GM19397 (cell line): ENCODE measurements at regions not wholly inside any gene's neighbourhood (a gene's known extent, or its start where the extent isn't known, plus 50 kb on each side); places are given as distances from the start of the nearest gene placed in this dataset.

Experiments used
- ATAC-seq: cut with Tn5 transposase; IDR thresholded peaks from one replicate; pipeline ENCODE4 v1.9.1; 2021; ENCODE audit warnings: mild to moderate bottlenecking, moderate library complexity; ENCODE audit not compliant: unreplicated experiment

DNA sequence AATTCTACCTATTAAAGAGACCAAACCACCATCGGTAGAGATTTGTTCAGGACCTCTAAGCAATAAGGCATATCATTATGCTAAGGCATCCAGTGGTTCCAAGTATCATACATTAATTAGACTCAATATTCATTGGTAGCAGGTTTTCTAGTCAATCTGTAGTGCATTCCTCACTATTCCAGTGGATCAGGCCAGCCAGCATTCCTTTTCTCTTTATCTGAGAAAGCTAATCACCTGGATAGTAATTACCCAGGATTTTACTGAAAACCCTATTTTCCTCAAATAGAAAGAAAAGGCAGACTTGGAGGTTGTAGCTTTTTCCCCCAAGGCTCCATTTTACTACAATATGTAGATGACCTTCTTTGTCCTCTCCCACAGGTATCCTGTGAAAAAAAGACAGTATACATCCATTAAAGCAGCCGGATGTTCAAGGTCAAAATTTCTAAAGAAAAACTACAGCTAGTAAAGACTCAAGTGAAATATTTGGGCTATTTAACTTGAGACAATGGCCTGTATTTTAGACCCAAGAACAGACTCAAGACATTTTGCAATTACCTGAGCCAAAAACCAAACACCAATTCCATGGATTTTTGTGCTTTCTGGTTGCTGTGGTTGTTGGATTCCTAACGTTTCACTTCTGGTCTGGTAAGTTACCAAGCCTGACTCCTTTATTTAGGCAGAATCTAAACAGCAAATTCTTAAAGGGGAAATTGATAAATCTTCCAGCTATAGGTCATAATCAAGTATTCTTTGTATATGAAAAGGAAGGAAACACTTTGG lies 149.1 kb upstream of the MOCS1 start:
- ATAC-seq, result no peak

DNA sequence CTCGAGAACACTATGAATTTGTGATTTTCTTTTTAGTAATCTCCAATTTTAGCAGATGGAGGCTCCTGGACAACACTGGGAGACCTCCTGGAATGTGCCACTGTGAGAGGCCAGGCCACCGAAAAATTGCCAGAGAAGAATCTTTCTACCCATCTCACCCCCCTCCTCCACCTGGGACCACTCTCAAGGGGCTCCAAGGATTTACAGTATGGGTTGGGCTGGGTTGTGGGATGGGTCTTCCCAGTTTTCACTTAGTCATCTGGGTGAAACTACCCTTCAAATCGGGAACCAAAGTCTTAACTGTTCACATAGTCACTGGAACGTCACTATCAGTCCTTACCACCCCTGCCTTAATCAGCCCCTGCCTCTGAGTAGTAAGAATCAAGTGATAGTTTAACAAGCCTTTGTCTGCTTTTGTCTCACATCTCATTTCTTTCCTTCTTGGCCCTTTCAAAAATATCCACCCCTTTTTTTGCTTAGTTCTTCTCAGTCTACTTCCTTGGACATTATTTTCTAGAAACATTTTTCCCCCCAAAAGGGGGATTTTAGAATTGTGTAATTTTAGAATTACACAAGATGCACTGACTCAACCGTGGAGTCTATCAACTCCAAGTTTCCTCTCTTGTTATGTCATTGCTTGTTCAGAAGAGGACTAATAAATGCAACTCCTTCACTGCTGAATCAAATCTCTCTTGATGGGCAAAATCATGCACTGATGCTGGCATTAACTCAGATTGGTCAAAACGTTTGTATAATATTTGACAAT lies 148.2 kb upstream of the MOCS1 start:
- no peak for ATAC-seq

DNA sequence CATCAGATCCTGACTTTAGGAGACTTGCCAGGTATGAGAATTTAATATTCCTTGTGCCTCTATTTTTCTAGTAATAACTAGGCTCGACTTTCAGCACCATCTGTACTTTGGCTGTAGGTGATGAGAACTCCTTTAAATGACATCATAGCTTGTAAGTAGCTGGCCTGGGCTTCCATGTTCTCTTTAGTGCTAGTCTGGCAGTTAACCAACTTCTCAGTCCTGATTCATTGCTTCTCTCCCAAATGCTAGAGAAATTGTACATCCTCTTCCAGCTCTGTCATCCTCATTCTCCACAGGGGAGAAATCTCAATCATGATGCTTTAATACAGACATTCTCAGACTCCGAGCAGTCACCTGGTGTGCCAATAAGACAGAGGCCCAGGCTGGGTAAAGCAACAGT lies 143.5 kb upstream of the MOCS1 start:
- no peak for ATAC-seq

DNA sequence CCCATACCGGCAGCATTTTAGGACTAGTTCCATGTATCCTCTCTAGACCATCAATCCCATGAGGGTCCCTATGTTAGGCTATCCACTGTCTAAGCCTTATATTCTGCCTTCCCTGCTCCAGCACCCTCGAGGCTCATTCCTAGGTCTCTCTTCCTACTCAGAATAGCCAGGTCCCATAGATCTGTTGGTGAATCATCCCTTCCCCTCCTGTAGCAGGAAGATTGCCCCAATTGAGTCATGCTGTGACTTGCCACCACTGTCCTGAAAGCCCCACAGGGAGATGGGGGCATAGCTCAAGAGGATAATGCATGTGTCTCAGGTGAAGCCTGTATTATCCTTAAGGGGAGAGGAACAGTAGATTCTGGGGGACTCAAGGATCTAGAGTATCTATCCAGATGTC lies 143.1 kb upstream of the MOCS1 start:
- ATAC-seq, result no peak

DNA sequence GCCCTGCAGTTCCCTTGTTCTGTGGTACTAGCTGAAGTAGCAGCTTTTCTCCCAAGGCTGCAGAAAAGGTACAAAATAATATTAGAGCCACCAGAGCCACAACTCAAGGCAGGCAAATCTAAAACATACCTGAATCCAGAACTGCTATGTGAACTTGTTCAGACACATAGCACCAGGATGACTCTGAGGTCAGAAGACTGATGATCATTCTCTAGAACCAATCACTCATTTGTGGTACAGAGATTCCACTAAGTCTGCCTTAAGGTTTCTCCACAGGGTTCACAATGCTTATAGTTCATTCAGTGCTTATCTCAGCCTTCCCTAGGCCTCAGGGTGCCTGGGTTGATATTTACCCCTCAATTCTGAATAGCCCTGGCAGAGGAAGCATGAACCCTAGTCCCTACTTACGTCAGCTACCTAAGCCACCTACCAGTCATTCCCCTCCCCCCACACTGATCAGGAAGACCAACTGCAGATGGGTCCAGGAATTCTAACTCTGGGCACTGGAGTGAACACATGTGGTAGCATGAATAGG lies 140.9 kb upstream of the MOCS1 start:
- ATAC-seq, result no peak

DNA sequence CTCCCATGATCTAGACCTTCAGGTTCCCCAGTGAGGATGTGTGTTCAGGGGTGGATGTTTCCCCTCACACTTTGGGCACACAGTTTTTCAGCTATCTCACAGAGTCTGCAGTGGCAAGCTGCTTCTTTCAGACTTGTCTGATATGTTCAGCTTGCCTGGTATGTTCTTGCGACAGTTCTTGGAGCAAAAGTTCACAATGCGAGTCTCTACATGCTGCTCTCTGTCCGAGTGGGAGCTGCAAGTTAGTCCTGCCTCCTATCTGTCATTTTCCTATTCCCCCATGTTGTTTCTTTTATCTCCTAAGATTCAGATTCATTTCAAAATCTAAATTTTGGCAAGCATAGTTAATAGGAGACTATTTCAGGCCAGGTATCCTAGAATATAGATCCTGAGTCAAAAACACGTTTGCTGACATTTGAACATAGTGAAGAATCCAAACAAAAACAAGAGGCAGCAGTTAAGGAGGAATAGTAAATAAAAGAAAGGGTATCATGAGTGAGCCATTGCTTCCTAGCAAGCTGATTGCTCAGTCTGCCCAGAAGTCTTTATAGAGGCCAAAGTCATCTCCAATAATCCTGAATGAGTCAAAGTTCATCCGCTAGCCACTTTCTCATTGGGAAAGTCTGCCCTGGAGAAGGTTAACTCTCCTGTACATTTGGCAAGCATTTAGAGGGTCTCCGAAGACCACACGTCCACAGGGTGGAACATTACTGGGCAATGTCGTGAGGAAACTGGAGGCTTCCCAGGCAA lies 140.2 kb upstream of the MOCS1 start:
- ATAC-seq, result no peak

DNA sequence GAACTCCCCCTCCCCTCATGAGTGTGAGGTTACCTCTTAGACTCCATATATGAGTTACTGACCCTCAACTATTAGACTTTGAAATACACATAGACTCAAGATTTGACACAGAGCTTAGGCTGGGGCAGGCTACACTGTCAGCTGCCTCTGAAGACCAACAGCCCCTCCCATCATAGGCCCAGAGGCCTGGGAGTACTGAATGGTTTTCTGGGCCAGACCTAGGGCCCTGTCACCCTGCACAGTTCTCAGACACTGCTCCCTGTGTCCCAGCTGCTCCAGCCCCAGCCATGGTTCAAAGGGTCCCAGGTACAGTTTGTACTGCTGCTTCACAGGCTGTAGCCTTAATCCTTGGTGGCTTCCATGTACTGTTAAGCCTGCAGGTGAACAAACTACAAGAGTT lies 132.1 kb upstream of the MOCS1 start:
- ATAC-seq, result no peak

DNA sequence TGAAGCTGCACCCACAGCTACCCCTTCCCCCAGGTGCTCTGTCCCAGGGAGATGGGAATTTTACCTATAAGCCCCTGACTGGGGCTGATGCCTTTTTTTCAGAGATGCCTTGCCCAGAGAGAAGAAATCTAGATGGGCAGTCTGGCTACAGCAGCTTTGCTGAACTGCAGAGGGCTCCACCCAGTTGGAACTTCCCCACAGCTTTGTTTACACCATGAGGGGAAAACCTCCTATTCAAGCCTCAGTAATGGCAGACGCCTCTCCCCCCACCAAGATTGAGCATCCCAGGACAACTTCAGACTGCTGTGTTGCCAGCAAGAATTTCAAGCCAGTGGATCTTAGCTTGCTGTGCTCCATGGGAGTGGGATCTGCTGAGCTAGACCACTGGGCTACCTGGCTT lies 122.6 kb upstream of the MOCS1 start:
- ATAC-seq, result no peak

DNA sequence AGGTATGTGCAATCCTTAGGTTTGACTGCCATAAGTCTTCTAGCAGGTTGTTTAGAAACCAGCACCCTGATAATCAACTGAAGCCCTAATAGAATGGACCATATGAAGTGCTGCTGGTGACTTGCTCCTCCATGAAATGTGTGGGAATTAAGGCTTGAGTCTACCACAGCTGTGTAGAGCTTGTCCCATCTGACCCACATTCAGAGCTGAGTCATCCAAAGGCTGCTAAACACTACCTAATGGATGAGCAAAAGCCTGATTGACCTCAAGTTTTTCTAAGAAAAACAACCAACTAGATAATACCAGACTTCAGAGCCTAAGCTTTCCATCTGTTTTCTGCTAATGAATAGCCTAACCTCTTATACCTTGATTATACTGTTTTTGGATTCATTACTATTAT lies 120.3 kb upstream of the MOCS1 start:
- no peak for ATAC-seq

DNA sequence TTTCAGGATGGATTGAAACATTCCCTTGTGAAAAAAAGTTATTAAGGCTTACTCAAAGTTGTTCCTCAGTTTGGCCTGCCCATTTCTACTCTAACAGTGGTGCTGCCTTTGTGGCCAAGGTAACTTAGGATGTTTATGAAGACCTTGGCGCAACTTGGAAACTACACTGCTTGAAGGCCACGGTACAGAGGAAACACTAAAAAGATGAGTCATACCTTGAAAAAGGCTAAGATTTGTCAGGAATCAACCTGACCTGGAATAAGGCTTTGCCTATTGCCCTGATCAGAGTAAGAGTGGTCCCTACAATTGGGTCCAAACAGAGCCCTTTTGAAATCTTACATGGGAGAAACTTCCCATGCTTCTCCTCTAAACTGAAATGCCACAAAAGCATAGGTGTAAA lies 119.9 kb upstream of the MOCS1 start:
- ATAC-seq, result no peak

DNA sequence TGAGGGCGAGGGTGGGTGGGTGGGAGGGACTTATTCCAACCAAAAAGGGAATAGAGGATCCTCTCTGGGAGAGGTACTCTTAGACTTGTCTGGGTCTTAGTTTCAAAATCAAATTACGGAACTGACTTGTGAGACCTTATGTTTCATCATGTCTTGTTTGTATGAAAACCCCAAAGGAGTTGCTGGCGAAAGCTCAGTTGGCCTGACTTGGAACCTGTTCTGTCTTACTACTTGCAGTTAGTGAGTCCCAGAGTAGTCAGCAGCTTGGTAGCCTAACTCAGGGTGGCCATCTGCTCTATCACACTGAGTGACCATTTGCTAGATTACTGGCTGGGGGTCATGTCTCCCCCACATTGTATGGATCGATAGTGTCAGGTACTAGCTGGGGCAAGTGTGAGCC lies 114.9 kb upstream of the MOCS1 start:
- ATAC-seq, result no peak

DNA sequence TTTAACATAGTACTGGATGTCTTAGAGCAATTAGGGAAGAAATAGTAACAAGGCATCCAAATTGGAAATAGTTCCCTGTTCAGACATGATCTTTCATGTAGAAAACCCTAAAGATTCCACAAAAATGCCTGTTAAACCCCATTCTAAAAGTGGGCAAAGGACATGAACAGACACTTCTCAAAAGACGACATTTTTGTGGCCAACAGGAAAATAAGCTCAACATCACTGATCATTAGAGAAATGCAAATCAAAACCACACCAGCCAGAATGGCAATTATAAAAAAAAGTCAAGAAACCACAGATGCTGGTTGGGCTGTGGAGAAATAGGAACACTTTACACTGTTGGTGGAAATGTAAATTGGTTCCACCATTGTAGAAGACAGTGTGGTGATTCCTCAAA lies 109.9 kb upstream of the MOCS1 start:
- ATAC-seq, result no peak

DNA sequence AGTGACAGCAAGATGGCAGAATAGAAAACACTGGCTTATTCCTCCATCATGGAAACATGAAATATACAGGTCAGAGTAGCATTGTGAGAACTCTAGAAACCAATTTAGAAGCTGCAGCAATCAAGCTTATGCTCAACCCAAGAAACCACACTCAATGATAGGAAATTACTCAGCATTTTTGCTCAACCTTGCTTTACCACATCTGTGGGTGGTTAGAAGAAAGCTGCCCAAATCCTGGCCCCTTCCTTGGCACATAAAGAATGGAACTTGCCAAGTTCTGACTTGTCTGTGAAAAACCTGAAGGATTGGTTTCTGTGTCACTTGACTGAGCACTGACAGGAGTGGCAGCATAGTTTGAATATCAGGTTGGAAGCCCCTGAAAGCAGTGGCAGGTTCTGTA lies 108.0 kb upstream of the MOCS1 start:
- no peak for ATAC-seq

DNA sequence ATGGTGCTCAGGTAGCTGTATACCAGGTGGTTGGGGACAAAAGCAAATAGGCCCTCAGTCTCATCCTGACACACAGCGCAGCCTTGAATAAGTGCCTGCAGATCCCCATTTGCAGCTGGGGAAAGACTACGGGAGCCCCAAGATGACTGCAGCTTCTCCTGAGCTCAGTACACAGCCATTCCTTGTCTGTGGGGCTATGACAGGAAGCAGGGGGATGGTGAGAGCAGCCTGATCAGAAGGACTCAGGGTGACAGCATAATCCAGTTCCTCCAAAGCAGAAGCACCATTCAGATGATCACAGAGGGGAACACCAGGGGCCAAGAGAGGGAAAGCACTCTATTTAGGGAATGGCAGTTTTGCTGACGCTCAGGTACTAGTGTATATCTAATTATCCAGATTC lies 104.8 kb upstream of the MOCS1 start:
- no peak for ATAC-seq

DNA sequence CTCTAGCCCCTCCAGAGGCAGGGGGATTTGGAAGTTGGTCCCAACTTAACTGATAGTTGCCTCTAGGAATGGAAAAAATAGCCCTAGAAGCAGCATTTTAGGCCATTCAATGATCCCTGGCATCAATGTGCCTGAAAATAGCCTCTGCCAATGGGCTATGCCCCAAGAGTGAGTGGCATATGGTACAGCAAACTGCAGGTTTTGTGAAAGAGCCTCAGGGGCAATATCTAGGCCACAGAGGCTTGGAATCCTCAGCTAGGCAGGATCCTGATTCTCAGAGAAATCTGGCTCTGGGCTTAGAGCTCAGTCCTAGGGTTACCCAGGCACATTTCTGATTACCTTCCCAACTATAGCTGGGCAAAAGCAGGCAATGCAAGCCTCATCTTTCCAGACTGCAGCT lies 104.4 kb upstream of the MOCS1 start:
- no peak for ATAC-seq

DNA sequence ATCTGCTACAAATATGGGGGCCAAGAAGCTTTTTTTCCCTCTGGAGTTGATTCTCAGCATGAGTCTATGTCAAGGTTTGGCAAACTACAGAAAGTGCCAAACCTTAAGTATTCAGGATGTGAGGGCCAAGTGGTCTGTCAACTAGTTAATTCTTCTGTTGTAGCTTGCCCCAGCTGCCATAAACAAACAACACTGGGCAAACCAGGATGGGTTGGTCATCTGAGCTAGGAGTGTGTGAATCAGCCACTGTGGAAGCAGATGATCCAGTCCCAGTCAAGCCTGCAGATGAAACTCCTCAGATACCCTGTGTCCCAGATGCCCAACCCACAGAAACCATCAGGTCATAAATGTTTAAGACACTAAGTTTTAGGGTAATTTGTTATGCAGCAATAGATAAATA lies 103.0 kb upstream of the MOCS1 start:
- ATAC-seq, result no peak

DNA sequence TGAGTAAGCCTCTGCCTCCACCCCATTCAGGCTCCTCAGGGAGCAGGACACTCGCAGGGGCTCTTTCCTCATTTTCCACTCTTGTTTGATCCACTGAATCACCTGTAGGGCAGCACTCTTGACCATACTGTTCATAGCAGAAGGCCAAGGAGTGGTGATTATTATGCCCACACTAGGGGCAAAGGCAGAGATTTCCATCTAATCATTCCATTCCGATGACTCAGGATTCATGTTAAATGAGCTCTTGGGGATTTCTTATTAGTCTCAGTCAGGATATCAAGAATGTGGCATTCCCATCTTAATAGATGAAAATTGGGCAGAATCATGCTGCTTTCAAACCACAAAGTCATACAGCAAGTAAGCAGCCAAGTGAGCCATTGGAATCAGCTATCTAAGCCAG lies 101.9 kb upstream of the MOCS1 start:
- no peak for ATAC-seq

DNA sequence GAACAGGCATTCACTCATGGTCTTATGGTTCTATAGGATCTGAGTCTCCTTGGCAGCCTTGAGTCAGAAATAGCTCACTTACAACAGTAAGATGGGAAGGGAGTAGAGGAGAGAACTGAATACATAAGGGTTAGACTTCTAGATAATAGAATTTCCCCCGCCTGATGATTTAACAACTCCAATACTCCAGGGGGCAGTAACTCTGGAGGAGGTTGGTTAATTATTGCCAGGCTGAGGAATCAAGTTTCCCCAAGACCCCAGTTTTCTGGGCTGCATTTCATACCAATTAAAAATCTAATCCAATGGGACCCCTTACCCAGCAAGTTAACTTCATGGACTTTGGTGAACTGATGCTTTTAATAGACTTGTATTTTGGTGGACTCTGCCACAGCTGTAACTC lies 94.2 kb upstream of the MOCS1 start:
- ATAC-seq, result no peak

DNA sequence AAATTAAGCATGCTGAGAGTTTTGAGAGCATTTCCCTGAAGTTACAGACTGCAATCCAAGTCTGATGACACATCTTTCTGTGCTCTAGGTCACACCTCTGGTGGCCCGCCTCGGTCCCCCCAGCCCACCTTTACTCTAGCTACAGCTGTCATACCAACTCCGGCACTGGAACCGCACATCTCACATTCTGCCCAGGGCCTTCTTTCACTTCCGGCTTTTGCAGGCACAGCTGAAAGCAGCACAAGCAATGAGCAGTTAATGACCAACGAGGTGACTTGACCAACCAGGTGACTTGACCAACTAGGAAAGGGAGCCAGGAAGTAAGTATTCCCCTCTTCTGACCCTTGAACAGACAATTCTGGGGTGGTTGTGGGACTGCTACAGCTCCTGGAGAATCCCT lies 88.6 kb upstream of the MOCS1 start:
- ATAC-seq, result no peak

DNA sequence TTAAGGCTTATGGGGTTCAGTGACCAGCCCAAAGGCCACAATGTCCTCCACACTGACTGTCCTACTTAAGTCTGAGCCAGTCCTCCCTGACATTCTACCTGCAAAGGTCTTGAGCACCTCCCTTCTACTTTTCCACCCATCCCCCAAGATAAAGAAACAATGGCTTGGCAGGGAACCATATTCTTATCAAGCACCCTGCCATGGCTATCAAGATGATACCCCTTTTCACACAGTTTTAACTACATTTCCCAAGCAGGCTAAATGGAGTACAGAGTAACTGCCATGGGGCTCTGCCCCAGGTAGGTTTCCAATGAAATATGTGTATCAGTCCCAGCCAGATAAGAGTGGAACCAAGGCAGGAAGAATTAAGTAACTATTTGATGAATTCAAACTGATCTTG lies 85.9 kb upstream of the MOCS1 start:
- ATAC-seq, result no peak

DNA sequence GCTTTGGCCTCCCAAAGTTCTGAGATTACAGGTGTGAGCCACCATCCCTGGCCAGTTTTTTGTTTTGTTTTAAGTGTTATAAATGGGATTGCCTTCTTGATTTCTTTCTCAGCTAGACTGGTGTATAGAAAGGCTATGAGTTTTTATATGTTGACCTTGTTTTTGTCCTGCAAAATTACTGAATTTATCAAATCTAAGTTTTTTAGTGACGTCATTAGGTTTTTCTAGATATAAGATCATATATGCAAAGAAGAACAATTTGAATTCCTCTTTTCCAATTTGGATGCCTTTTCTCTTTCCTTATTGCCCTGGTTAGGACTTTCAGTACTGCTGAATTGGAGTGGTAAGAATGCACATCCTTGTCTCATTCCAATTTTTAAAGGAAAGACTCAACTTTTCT lies 81.3 kb upstream of the MOCS1 start:
- no peak for ATAC-seq

DNA sequence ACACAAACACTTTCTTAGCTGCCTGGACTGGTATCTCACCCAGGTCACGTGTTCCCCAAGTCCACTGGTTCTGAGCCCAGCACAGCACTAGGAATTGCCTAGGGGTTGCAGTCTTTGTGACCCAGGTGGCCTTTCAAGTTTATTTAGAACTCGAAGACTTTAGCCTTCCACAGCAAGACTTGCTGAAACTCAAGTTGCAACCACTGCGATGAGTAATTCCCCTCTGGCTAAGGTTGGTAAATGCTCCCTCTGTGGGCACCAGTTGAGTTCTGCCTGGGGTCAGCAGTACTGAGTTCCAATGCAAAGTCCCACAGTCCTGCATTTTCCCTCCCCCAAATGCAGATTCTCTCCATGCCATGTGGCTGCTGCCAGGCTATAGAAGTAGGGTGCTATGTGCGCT lies 77.6 kb upstream of the MOCS1 start:
- ATAC-seq, result no peak
